H1 (cell line): ENCODE measurements at regions not wholly inside any gene's neighbourhood (a gene's known extent, or its start where the extent isn't known, plus 50 kb on each side); places are given as distances from the start of the nearest gene placed in this dataset.

ENCODE experiments used
- CTCF ChIA-PET: fragments of 300-600 bp; sonication (Branson Sonifier 250); formaldehyde crosslinking; loops from one replicate; lab custom pipeline; 2021; ENCODE audit not compliant: partially characterized antibody; lab: Charles Lee
- POLR2A ChIA-PET: fragments of 300-600 bp; sonication (Branson Sonifier 250); formaldehyde crosslinking; loops from one replicate; lab custom pipeline; 2021; ENCODE audit warnings: inconsistent platforms; ENCODE audit not compliant: partially characterized antibody; lab: Charles Lee
- DNase-seq, 2 experiments: peaks; one replicate each; pipeline versions ENCODE4 v3.0.0 to v3.0.0-alpha.2; 2010 to 2022; ENCODE audit warnings: low spot score in 2 of 2, low read depth in 1 of 2, mixed read lengths in 1 of 2
- FAIRE-seq: peaks from 2 replicates; lab custom pipeline; 2011; peaks lifted over from hg19 to GRCh38; lab: Jason Lieb, UNC
- H2AFZ ChIP-seq: 2 replicates; pipeline ENCODE4 v1.8.1; 2012; ENCODE audit warnings: low read length, inconsistent platforms
- H2AK5ac ChIP-seq: 2 replicates; pipeline ENCODE4 v1.6.1; 2013; ENCODE audit warnings: low read depth, low read length
- H2BK120ac ChIP-seq: replicated peaks from 2 replicates; pipeline ENCODE3; 2013; ENCODE audit warnings: low read depth, low read length, inconsistent platforms
- H2BK12ac ChIP-seq: 2 replicates; pipeline ENCODE4 v1.6.1; 2013; ENCODE audit warnings: low read depth, low read length
- H2BK15ac ChIP-seq: 2 replicates; pipeline ENCODE4 v1.6.1; 2013; ENCODE audit warnings: low read length
- H2BK20ac ChIP-seq: 2 replicates; pipeline ENCODE4 v1.6.1; 2013; ENCODE audit warnings: low read length
- H2BK5ac ChIP-seq: 2 replicates; pipeline ENCODE4 v1.6.1; 2013; ENCODE audit warnings: low read depth, low read length
- H3K14ac ChIP-seq: 2 replicates; pipeline ENCODE4 v1.6.1; 2013; ENCODE audit warnings: inconsistent platforms; ENCODE audit not compliant: insufficient read length
- H3K18ac ChIP-seq: 2 replicates; pipeline ENCODE4 v1.6.1; 2013; ENCODE audit warnings: low read length; ENCODE audit errors: extremely low read depth
- H3K23ac ChIP-seq: 2 replicates; pipeline ENCODE4 v1.6.1; 2013; ENCODE audit warnings: inconsistent platforms; ENCODE audit not compliant: insufficient read length
- H3K23me2 ChIP-seq: 2 replicates; pipeline ENCODE4 v1.6.1; 2013; ENCODE audit warnings: low read depth, low read length
- H3K27ac ChIP-seq: 2 replicates; pipeline ENCODE4 v1.6.1; 2011; ENCODE audit warnings: low read depth, low read length, inconsistent platforms
- H3K27me3 ChIP-seq, 4 experiments: replicated peaks in 1 of 4; 1 replicate in 1 of 4; 2 replicates in 3 of 4; pipeline versions ENCODE4 v1.6.1 to v1.8.1; 2011 to 2013; ENCODE audit warnings: low read length in 3 of 4, mild to moderate bottlenecking in 3 of 4, inconsistent platforms in 2 of 4, mixed read lengths in 2 of 4, moderate library complexity in 1 of 4; ENCODE audit not compliant: control insufficient read depth in 3 of 4, insufficient read depth in 3 of 4; ENCODE audit errors: extremely low read depth in 1 of 4
- H3K36me3 ChIP-seq, 4 experiments: 2 replicates each; pipeline versions ENCODE4 v1.6.1 to v1.8.1; 2011 to 2013; ENCODE audit warnings: mild to moderate bottlenecking in 4 of 4, low read length in 3 of 4, moderate library complexity in 2 of 4, control low read depth in 1 of 4, inconsistent platforms in 1 of 4; ENCODE audit not compliant: insufficient read depth in 4 of 4, control insufficient read depth in 2 of 4
- H3K4ac ChIP-seq: replicated peaks from 2 replicates; pipeline ENCODE3; 2013; ENCODE audit warnings: low read length, low read depth, mixed read lengths, inconsistent platforms; ENCODE audit not compliant: insufficient read length
- H3K4me1 ChIP-seq, 4 experiments: replicated peaks in 1 of 4; 1 replicate in 1 of 4; 2 replicates in 3 of 4; pipeline versions ENCODE4 v1.6.1 to v1.8.1; 2011 to 2013; ENCODE audit warnings: low read length in 3 of 4, inconsistent platforms in 2 of 4, mixed read lengths in 1 of 4; ENCODE audit not compliant: insufficient read depth in 4 of 4, control insufficient read depth in 3 of 4
- H3K4me2 ChIP-seq, 2 experiments: 2 replicates each; pipeline versions ENCODE4 v1.6.1 to v1.8.1; 2011 to 2013; ENCODE audit warnings: low read depth in 2 of 2, low read length in 2 of 2, control low read depth in 1 of 2, inconsistent platforms in 1 of 2, mild to moderate bottlenecking in 1 of 2; ENCODE audit not compliant: insufficient read depth in 1 of 2
- H3K4me3 ChIP-seq, 4 experiments: fragments of 200-600, 300-600 bp in 1 of 4; sonication (generic), shearing (Covaris generic), sonication (Bioruptor Twin) in 1 of 4; 2 replicates each; pipeline versions ENCODE4 v1.5.1 to v1.8.1; 2011 to 2016; ENCODE audit warnings: low read length in 4 of 4, low read depth in 3 of 4, control low read depth in 2 of 4, inconsistent platforms in 2 of 4, mild to moderate bottlenecking in 2 of 4, mixed read lengths in 1 of 4, moderate library complexity in 1 of 4; ENCODE audit not compliant: insufficient read depth in 2 of 4; ENCODE audit errors: extremely low read depth in 1 of 4
- H3K56ac ChIP-seq: replicated peaks from 2 replicates; pipeline ENCODE3; 2013; ENCODE audit warnings: low read depth, mild to moderate bottlenecking, mixed read lengths, low read length, inconsistent platforms; ENCODE audit not compliant: insufficient read length
- H3K79me1 ChIP-seq: 2 replicates; pipeline ENCODE4 v1.6.1; 2013; ENCODE audit warnings: low read depth, low read length, control low read depth
- H3K79me2 ChIP-seq, 2 experiments: 2 replicates each; pipeline versions ENCODE4 v1.6.1 to v1.8.1; 2012 to 2013; ENCODE audit warnings: low read length in 2 of 2, mild to moderate bottlenecking in 2 of 2, inconsistent platforms in 1 of 2; ENCODE audit not compliant: insufficient read depth in 2 of 2, control insufficient read depth in 1 of 2
- H3K9ac ChIP-seq, 4 experiments: replicated peaks in 1 of 4; 1 replicate in 1 of 4; 2 replicates in 3 of 4; pipeline versions ENCODE4 v1.6.1 to v1.8.1; 2011 to 2013; ENCODE audit warnings: low read depth in 3 of 4, low read length in 3 of 4, control low read depth in 2 of 4, mild to moderate bottlenecking in 2 of 4, moderate library complexity in 2 of 4, inconsistent platforms in 1 of 4; ENCODE audit errors: extremely low read depth in 1 of 4
- H3K9me3 ChIP-seq, 2 experiments: 2 replicates each; pipeline versions ENCODE4 v1.6.1 to v1.8.1; 2012 to 2013; ENCODE audit warnings: mild to moderate bottlenecking in 2 of 2, moderate library complexity in 2 of 2, control low read depth in 1 of 2, inconsistent platforms in 1 of 2, low read depth in 1 of 2, low read length in 1 of 2, mixed read lengths in 1 of 2; ENCODE audit not compliant: insufficient read depth in 2 of 2
- H4K20me1 ChIP-seq, 2 experiments: replicated peaks in 1 of 2; 2 replicates each; pipeline versions ENCODE3 to v1.8.1; 2011 to 2013; ENCODE audit warnings: inconsistent platforms in 2 of 2, low read length in 2 of 2, mild to moderate bottlenecking in 1 of 2; ENCODE audit not compliant: insufficient read depth in 2 of 2, control insufficient read depth in 1 of 2
- H4K5ac ChIP-seq: 2 replicates; pipeline ENCODE4 v1.6.1; 2013; ENCODE audit warnings: low read length, low read depth, mixed read lengths, inconsistent platforms; ENCODE audit not compliant: insufficient read length
- H4K8ac ChIP-seq: 2 replicates; pipeline ENCODE4 v1.8.0; 2013; ENCODE audit warnings: mild to moderate bottlenecking, moderate library complexity, low read length, inconsistent platforms; ENCODE audit not compliant: insufficient read depth; ENCODE audit errors: extremely low read depth
- H4K91ac ChIP-seq: replicated peaks from 2 replicates; pipeline ENCODE3; 2013; ENCODE audit warnings: low read length, mixed read lengths, inconsistent platforms; ENCODE audit not compliant: insufficient read length
- ASH2L ChIP-seq: fragments of 200-600, 300-600 bp; sonication (generic); IDR thresholded peaks from one replicate; pipeline ENCODE4 v1.7.1; 2017; ENCODE audit warnings: low read length
- ATF3 ChIP-seq: IDR thresholded peaks from 2 replicates; pipeline ENCODE4 v1.6.1; 2011; ENCODE audit warnings: low read depth, mild to moderate bottlenecking, low read length; ENCODE audit not compliant: insufficient read depth
- CBX5 ChIP-seq: fragments of 300-800, 300-1000 bp; sonication (generic); IDR thresholded peaks from 2 replicates; pipeline ENCODE4 v1.7.1; 2016; ENCODE audit warnings: antibody characterized with exemption, low read length, low read depth
- CTCF ChIP-seq, 3 experiments: IDR thresholded peaks; 1 replicate in 2 of 3; 2 replicates in 1 of 3; pipeline versions ENCODE4 v1.5.1 to v1.6.1; 2011; ENCODE audit warnings: low read length in 3 of 3, mild to moderate bottlenecking in 3 of 3, inconsistent platforms in 2 of 3, low read depth in 1 of 3, moderate library complexity in 1 of 3; ENCODE audit not compliant: insufficient read depth in 1 of 3; ENCODE audit errors: control extremely low read depth in 1 of 3
- RNF2 ChIP-seq: fragments of 200-900, 300-1000 bp; sonication (generic); IDR thresholded peaks from 2 replicates; pipeline ENCODE4 v1.7.1; 2016; ENCODE audit warnings: borderline replicate concordance, low read depth, mild to moderate bottlenecking, antibody characterized with exemption, low read length; ENCODE audit not compliant: poor library complexity, severe bottlenecking; ENCODE audit errors: missing control alignments
- WGBS, 2 experiments: shearing (Covaris generic) in 1 of 2; methylation state at CpG; one replicate each; pipeline versions ENCODE4 v1.1.6 to v1.1.7; 2013 to 2015; ENCODE audit warnings: low lambda C conversion rate in 2 of 2, mixed read lengths in 2 of 2, inconsistent platforms in 1 of 2, low coverage in 1 of 2, missing lambda C conversion rate in 1 of 2; ENCODE audit not compliant: insufficient replicate concordance in 2 of 2, insufficient coverage in 1 of 2, insufficient read length in 1 of 2; ENCODE audit errors: extremely low coverage in 1 of 2, missing lambda C conversion rate in 1 of 2; 5-methylcytosine and 5-hydroxymethylcytosine counted together

GRCh38 chr1:199098468-199098867 is 459.6 kb downstream of the PTPRC start:
- Histone ChIP-seq H3K23ac (no peak overlapping the region), H3K9ac (no peak overlapping the region), H3K4me1 (no peaks in the 10 kb centered on the region), H2AFZ (no peak overlapping the region), H3K14ac (no peak overlapping the region), H4K20me1 (no peaks in the 10 kb centered on the region), H4K5ac (no peak overlapping the region), H3K9me3 (no peaks in the 10 kb centered on the region), H3K4ac (no peak overlapping the region), H3K4me3 (no peak overlapping the region), H2BK5ac (no peak overlapping the region), H3K23me2 (no peaks in the 10 kb centered on the region), H3K36me3 (no peaks in the 10 kb centered on the region), H4K8ac (no peak overlapping the region), H3K56ac (no peak overlapping the region), H3K79me2 (no peaks in the 10 kb centered on the region), H2BK15ac (no peak overlapping the region), H2BK12ac (no peak overlapping the region), H4K91ac (no peak overlapping the region), H2BK20ac (no peak overlapping the region), H3K18ac (no peak overlapping the region), H3K27ac (no peak overlapping the region), H2BK120ac (no peak overlapping the region), H3K4me2 (no peak overlapping the region), H2AK5ac (no peak overlapping the region), H3K79me1 (no peaks in the 10 kb centered on the region), H3K27me3 (no peaks in the 10 kb centered on the region)
- FAIRE-seq: no peak
- no peak for TF ChIP-seq ASH2L
- TF ChIP-seq CBX5: no peak
- TF ChIP-seq ATF3: no peak
- TF ChIP-seq CTCF (IDR thresholded peaks at IDR 0.05; ENCODE audit: control extremely low read depth in 1 of 3, insufficient read depth in 1 of 3, low read depth in 1 of 3, low read length in 3 of 3): no peak
- TF ChIP-seq RNF2: no peak
- ChIA-PET POLR2A (no interaction called here), CTCF (interaction anchor here (0.6 to 2.3 kb wide), 2 partner anchors 15 to 230 kb away, joined by 3 to 11 read pairs; no protein-coding TSS in a partner anchor)
- WGBS, 2 experiments: no CpG with 5 or more reads among the region's 5 CpGs
- DNase-seq: no peak
